ENCODE measurements at regions not wholly inside any gene's neighbourhood (a gene's known extent, or its start where the extent isn't known, plus 50 kb on each side); places are given as distances from the start of the nearest gene placed in this dataset.

- Mint-ChIP-seq H3K27ac (ENCODE audit: unreplicated experiment) (no peak overlapping the region), H3K27me3 (ENCODE audit: low read depth) (no peaks in the 10 kb centered on the region), H3K4me1 (peaks cover 19% of the 10 kb centered on the region), H3K36me3 (ENCODE audit: low read depth) (peaks cover 9% of the 10 kb centered on the region), H3K9me3 (peaks cover 18% of the 10 kb centered on the region), H3K4me3 (no peak overlapping the region)
- no peak for DNase-seq (ENCODE audit: low read depth, low spot score)
- no peak for TF ChIP-seq CTCF (conservative IDR thresholded peaks at IDR 0.05)
Measured at GRCh38 chr20:11260611-11261010, 586.8 kb upstream of the JAG1 start.

GRCh38 chr20:11261533-11262000, 587.8 kb upstream of the JAG1 start:
- H3K4me1 Mint-ChIP-seq = peaks cover 27% of the 10 kb centered on the region
- DNase-seq (ENCODE audit: low read depth, low spot score) = no peak
- TF ChIP-seq CTCF (conservative IDR thresholded peaks at IDR 0.05) = no peak
- H3K36me3 Mint-ChIP-seq (ENCODE audit: low read depth) = peaks cover 9% of the 10 kb centered on the region
- no peaks in the 10 kb centered on the region for H3K27me3 Mint-ChIP-seq (ENCODE audit: low read depth)
- H3K9me3 Mint-ChIP-seq = peaks cover 18% of the 10 kb centered on the region
- no peak overlapping the region for H3K27ac Mint-ChIP-seq (ENCODE audit: unreplicated experiment)
- H3K4me3 Mint-ChIP-seq = no peak overlapping the region

GRCh38 chr20:11266571-11266970, 592.8 kb upstream of the JAG1 start:
- Mint-ChIP-seq H3K4me3 (no peak overlapping the region), H3K9me3 (no peaks in the 10 kb centered on the region), H3K27me3 (ENCODE audit: low read depth) (no peaks in the 10 kb centered on the region), H3K4me1 (peaks cover 59% of the 10 kb centered on the region), H3K27ac (ENCODE audit: unreplicated experiment) (no peak overlapping the region), H3K36me3 (ENCODE audit: low read depth) (no peaks in the 10 kb centered on the region)
- TF ChIP-seq CTCF (conservative IDR thresholded peaks at IDR 0.05) = no peak
- DNase-seq (ENCODE audit: low read depth, low spot score) = no peak

GRCh38 chr20:11267131-11267761, 593.4 kb upstream of the JAG1 start:
- no peaks in the 10 kb centered on the region for H3K36me3 Mint-ChIP-seq (ENCODE audit: low read depth)
- H3K4me1 Mint-ChIP-seq = peaks cover 60% of the 10 kb centered on the region
- H3K27me3 Mint-ChIP-seq (ENCODE audit: low read depth) = no peaks in the 10 kb centered on the region
- DNase-seq (ENCODE audit: low read depth, low spot score) = no peak
- peak overlapping the region; percentile 88 for H3K27ac Mint-ChIP-seq (ENCODE audit: unreplicated experiment)
- TF ChIP-seq CTCF (conservative IDR thresholded peaks at IDR 0.05) = no peak
- no peaks in the 10 kb centered on the region for H3K9me3 Mint-ChIP-seq
- H3K4me3 Mint-ChIP-seq = peak overlapping the region; percentile 32

- no peak for TF ChIP-seq CTCF (conservative IDR thresholded peaks at IDR 0.05)
- DNase-seq (ENCODE audit: low read depth, low spot score) = no peak
- peak overlapping the region; percentile 88 for H3K27ac Mint-ChIP-seq (ENCODE audit: unreplicated experiment)
Measured at GRCh38 chr20:11267762-11268335, 594.0 kb upstream of the JAG1 start.

More at GRCh38 chr20:11267762-11268335, 594.0 kb upstream of the JAG1 start:
- Mint-ChIP-seq H3K4me3 (no peak overlapping the region), H3K27me3 (ENCODE audit: low read depth) (no peaks in the 10 kb centered on the region), H3K4me1 (peaks cover 65% of the 10 kb centered on the region), H3K36me3 (ENCODE audit: low read depth) (no peaks in the 10 kb centered on the region), H3K9me3 (no peaks in the 10 kb centered on the region)

All from neural crest cell (in vitro differentiated cells).